GM23338 (cell line): ENCODE measurements at regions not wholly inside any gene's neighbourhood (a gene's known extent, or its start where the extent isn't known, plus 50 kb on each side); places are given as distances from the start of the nearest gene placed in this dataset.
"Not testable (repeated sequence)": the region's sequence is repeated elsewhere in the genome, so short reads cannot be mapped to it uniquely, and the experiment has no call there.

Experiments used
- ATAC-seq: fragments of 200-7000 bp; cut with Tn5 transposase; 3 replicates; pipeline ENCODE4 v1.9.1; 2020
- DNase-seq: peaks from one replicate; pipeline ENCODE4 v3.0.0-alpha.2; 2015; ENCODE audit warnings: low spot score
- H2AFZ ChIP-seq: fragments of 200-600 bp; sonication (generic); 2 replicates; pipeline ENCODE4 v1.8.0; 2016; ENCODE audit warnings: antibody characterized with exemption, mild to moderate bottlenecking, moderate library complexity
- H3F3A ChIP-seq: fragments of 200-600 bp; sonication (generic); replicated peaks from 2 replicates; pipeline ENCODE4 v1.8.0; 2017; ENCODE audit warnings: antibody characterized with exemption, mixed run types, low read depth
- H3K27ac ChIP-seq: fragments of 200-600 bp; sonication (generic); 2 replicates; pipeline ENCODE4 v1.6.1; 2016; ENCODE audit warnings: low read depth
- H3K27me3 ChIP-seq: fragments of 200-600 bp; sonication (generic); 2 replicates; pipeline ENCODE4 v1.8.0; 2016; ENCODE audit warnings: mild to moderate bottlenecking, mixed run types, moderate library complexity; ENCODE audit not compliant: insufficient read depth
- H3K36me3 ChIP-seq: fragments of 200-600 bp; sonication (generic); 2 replicates; pipeline ENCODE4 v1.8.0; 2016; ENCODE audit warnings: mild to moderate bottlenecking; ENCODE audit not compliant: insufficient read depth
- H3K4me1 ChIP-seq: fragments of 200-600 bp; sonication (generic); 2 replicates; pipeline ENCODE4 v1.8.0; 2016; ENCODE audit warnings: mild to moderate bottlenecking, moderate library complexity; ENCODE audit not compliant: insufficient read depth
- H3K4me2 ChIP-seq: fragments of 200-600 bp; sonication (generic); 2 replicates; pipeline ENCODE4 v1.7.1; 2017; ENCODE audit warnings: mixed run types
- H3K4me3 ChIP-seq: fragments of 200-600 bp; sonication (generic); 2 replicates; pipeline ENCODE4 v1.6.1; 2016; ENCODE audit warnings: mixed run types
- H3K79me2 ChIP-seq: fragments of 200-600 bp; sonication (generic); replicated peaks from 2 replicates; pipeline ENCODE4 v1.8.0; 2017; ENCODE audit warnings: mild to moderate bottlenecking; ENCODE audit not compliant: insufficient read depth
- H3K9me2 ChIP-seq: fragments of 200-600 bp; sonication (generic); 2 replicates; pipeline ENCODE4 v1.8.0; 2017; ENCODE audit not compliant: insufficient read depth
- H4K20me1 ChIP-seq: fragments of 200-600 bp; sonication (generic); replicated peaks from 2 replicates; pipeline ENCODE4 v1.8.0; 2017; ENCODE audit warnings: mild to moderate bottlenecking; ENCODE audit not compliant: insufficient read depth
- H3K27ac Mint-ChIP-seq: 2 replicates; pipeline ENCODE4 v1.8.0; 2020; ENCODE audit warnings: inconsistent platforms, mild to moderate bottlenecking, moderate library complexity, mixed read lengths
- H3K27me3 Mint-ChIP-seq: 3 replicates; pipeline ENCODE4 v1.8.0; 2022; ENCODE audit warnings: low read depth, mild to moderate bottlenecking, moderate library complexity, mixed read lengths, inconsistent platforms; ENCODE audit not compliant: insufficient read depth, poor library complexity
- H3K36me3 Mint-ChIP-seq: 3 replicates; pipeline ENCODE4 v1.8.0; 2021; ENCODE audit warnings: low read depth, mild to moderate bottlenecking, inconsistent platforms, moderate library complexity, mixed read lengths
- H3K4me1 Mint-ChIP-seq: 3 replicates; pipeline ENCODE4 v1.8.0; 2020; ENCODE audit warnings: mild to moderate bottlenecking, inconsistent platforms, mixed read lengths
- H3K4me3 Mint-ChIP-seq: 3 replicates; pipeline ENCODE4 v1.8.0; 2021; ENCODE audit warnings: moderate library complexity, mild to moderate bottlenecking, inconsistent platforms, mixed read lengths
- H3K9me3 Mint-ChIP-seq: 3 replicates; pipeline ENCODE4 v1.8.0; 2020; ENCODE audit warnings: moderate library complexity, mild to moderate bottlenecking, inconsistent platforms, mixed read lengths

DNA sequence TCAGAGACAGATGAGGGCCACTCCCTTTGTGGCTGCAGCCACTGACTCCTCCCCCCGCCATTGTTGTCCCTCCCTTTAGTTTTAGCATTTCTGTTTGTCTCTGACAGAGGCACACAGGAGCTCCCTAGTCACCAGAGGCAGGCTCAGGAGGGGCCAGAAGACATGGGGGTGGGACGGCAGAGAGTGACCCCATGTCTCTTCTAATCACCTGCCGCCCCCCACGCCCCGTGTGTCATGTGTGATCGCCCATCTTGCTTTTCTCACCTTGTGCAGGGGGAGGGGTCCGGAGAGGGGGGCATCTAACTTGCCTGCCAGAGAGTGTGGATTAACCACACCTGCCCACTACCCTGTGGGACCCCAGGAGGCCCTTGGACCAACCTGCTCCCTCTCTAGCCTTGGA, 246.7 kb upstream of the TP53TG3C start:
- not testable (repeated sequence) for H3K27ac Mint-ChIP-seq, H3K27ac ChIP-seq, H3K27me3 Mint-ChIP-seq, DNase-seq, H3K27me3 ChIP-seq, H4K20me1 ChIP-seq, H3F3A ChIP-seq, H3K36me3 ChIP-seq, H3K4me3 Mint-ChIP-seq, H3K36me3 Mint-ChIP-seq, H3K4me1 ChIP-seq, H3K4me1 Mint-ChIP-seq, ATAC-seq, H3K4me2 ChIP-seq, H3K9me2 ChIP-seq, H2AFZ ChIP-seq, H3K4me3 ChIP-seq, H3K79me2 ChIP-seq
- peaks cover 46% of the 10 kb centered on the region for H3K9me3 Mint-ChIP-seq

DNA sequence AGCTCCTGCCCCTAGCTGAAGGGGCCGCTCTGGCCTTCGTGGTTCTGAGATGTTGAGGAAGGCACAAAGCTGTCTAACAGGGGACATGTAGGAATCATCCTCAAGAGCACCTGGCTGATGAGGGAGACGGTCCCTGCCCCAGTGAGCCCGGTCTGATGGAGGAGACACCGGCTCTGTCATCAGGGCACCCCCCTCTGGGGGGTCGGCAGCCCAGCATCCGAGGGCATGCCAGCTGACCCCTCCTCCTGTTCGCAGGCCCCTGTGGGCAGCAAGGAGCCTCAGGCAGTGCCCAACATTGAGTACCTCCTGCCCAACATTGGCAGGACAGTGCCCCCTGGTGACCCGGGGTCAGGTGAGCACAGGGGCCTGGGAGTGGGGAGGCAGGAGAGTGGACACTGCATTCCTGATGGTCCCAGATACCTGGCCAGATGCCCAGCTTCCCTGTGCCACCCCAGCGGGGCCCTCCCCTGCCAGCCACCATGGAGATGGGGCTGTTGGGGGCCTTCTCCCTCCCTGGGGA, 247.9 kb upstream of the TP53TG3C start:
- H3K36me3 Mint-ChIP-seq: not testable (repeated sequence)

DNA sequence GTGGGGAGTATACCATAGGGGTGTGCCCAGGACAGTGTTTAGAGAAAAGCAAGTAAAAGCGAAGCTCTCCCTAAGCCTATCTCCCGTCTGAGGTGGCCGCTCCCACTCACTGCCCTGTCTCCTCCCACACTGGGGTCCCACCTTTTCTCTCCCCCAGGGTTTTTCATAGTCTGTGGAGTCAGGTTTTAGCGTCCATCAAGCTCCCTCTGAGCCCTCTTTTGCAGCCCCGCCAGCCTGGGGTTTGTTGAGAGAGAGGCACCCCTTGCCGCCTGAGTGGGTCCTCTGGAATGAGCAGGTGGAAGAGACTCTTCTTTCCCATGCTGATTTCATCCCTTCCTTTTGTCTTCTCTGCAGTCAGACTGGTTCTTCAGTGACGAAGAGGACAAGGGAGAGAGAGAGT, 248.7 kb upstream of the TP53TG3C start:
- not testable (repeated sequence) for ATAC-seq, H3K27ac Mint-ChIP-seq, H4K20me1 ChIP-seq, H3K79me2 ChIP-seq, H3K4me3 ChIP-seq, H3F3A ChIP-seq, H3K27me3 Mint-ChIP-seq, DNase-seq, H3K9me2 ChIP-seq, H3K27ac ChIP-seq, H3K4me2 ChIP-seq, H3K36me3 ChIP-seq, H3K4me1 ChIP-seq, H2AFZ ChIP-seq, H3K36me3 Mint-ChIP-seq, H3K27me3 ChIP-seq, H3K4me1 Mint-ChIP-seq, H3K4me3 Mint-ChIP-seq
- H3K9me3 Mint-ChIP-seq: peaks cover 58% of the 10 kb centered on the region

More for the DNA sequence above, 247.9 kb upstream of the TP53TG3C start:
- H3K9me2 ChIP-seq, H3K4me1 Mint-ChIP-seq, H3K79me2 ChIP-seq, H4K20me1 ChIP-seq, H3K4me1 ChIP-seq, H2AFZ ChIP-seq, H3F3A ChIP-seq, H3K4me3 ChIP-seq, H3K36me3 ChIP-seq, DNase-seq, H3K4me3 Mint-ChIP-seq, H3K27ac ChIP-seq, H3K27me3 Mint-ChIP-seq, ATAC-seq, H3K4me2 ChIP-seq, H3K27ac Mint-ChIP-seq, H3K27me3 ChIP-seq: not testable (repeated sequence)
- H3K9me3 Mint-ChIP-seq: peaks cover 55% of the 10 kb centered on the region

DNA sequence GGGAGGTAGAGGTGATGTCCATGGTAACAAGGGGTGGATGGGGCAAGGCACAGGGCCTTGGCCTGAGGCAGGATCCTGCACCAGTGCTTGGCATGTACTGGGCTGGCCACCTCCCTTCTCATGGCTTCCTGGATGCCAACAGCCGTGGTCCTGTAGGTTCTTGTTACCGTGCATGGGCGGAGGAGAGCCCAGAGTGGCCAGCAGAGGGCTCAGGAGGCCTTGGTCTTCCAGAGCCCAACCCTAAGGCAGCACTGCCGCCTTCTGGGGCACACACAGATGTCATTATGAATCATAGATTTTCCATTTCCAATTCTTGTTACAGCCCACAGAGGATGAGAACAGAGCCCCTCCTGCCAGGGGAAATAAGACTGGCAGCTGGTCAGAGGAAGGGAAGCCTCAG, 254.2 kb upstream of the TP53TG3C start:
- H2AFZ ChIP-seq, H3K27ac Mint-ChIP-seq, H3F3A ChIP-seq, H3K4me1 ChIP-seq, H3K4me2 ChIP-seq, H3K79me2 ChIP-seq, H3K27me3 Mint-ChIP-seq, H3K4me3 Mint-ChIP-seq, H3K4me1 Mint-ChIP-seq, H3K4me3 ChIP-seq, H3K27me3 ChIP-seq, H3K9me2 ChIP-seq, ATAC-seq, H3K27ac ChIP-seq, H3K36me3 Mint-ChIP-seq, DNase-seq, H4K20me1 ChIP-seq, H3K36me3 ChIP-seq: not testable (repeated sequence)
- H3K9me3 Mint-ChIP-seq: peaks cover 41% of the 10 kb centered on the region

DNA sequence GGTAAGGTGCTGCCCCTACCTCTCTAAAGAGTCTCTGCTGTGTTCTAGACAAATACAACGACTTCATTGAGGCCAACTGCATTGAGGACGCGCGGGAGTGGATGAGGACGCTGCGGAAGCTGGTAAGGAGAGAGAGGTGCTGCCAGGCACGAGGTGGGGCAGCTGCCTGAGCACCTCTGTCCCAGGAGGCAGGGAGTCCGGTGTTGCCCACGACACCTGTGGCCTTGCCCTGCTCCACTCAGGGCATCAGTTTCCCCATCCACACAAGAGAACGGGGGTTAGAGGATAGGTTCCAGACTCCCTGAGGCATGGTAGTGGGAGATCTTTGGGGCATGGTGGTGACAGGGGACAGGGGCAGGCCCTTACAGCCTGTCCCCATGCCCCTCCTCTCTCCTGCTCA, 256.1 kb upstream of the TP53TG3C start:
- not testable (repeated sequence) for H3K27ac Mint-ChIP-seq, H4K20me1 ChIP-seq, DNase-seq, H3K27me3 ChIP-seq, H3K4me1 ChIP-seq, H2AFZ ChIP-seq, H3K4me1 Mint-ChIP-seq, H3K36me3 ChIP-seq, H3K4me2 ChIP-seq, H3K79me2 ChIP-seq, H3K27me3 Mint-ChIP-seq, H3K27ac ChIP-seq, H3F3A ChIP-seq, ATAC-seq, H3K4me3 ChIP-seq, H3K9me2 ChIP-seq, H3K4me3 Mint-ChIP-seq, H3K36me3 Mint-ChIP-seq
- H3K9me3 Mint-ChIP-seq: peaks cover 35% of the 10 kb centered on the region

DNA sequence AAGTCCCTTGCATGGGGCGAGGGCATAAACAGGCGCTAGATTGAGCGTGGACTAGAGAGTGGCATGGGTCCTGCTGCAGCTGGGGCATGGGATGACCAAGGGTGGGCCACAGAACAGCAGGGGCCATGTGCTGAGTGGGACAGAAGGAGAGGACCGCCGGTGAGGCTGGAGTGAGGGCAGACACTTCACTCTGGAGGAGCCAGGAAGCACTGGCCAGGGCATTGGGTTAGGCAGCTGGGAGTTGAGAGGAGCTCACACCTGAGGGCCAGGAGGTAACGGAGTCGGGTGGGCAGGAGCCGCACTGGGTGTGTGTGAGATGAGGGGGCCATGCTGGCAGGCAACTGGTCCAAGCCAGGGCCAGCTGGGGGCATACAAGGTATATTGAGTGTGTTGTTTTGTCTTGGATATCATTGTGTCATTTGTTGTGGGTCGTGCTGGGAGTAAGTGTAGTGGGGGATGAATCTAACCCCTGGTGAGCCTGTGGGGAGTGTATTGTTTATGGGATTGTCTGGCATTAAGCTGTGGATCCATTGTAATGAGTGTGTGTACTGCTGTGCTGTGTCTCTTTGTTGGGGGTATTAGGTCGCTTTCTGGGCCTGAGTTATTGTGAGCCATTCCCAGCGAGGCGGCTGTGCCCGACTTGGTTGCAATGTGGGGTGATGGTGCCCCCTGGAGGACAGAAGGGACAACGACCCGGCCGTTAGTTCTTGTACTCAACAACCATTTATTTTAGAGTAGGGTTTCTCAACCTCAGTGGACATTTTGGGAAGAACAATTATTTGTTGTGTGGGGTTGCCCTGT, 256.5 kb upstream of the TP53TG3 start:
- not testable (repeated sequence) for ATAC-seq, H3K27me3 ChIP-seq, H3K4me1 ChIP-seq, H3K36me3 ChIP-seq, H3K79me2 ChIP-seq, H4K20me1 ChIP-seq, H3K36me3 Mint-ChIP-seq, H3K27me3 Mint-ChIP-seq, H3K9me2 ChIP-seq, H3K4me1 Mint-ChIP-seq, H3K4me3 Mint-ChIP-seq, H3F3A ChIP-seq, H3K4me3 ChIP-seq, H3K4me2 ChIP-seq, H3K27ac Mint-ChIP-seq, DNase-seq, H3K27ac ChIP-seq, H2AFZ ChIP-seq
- peaks cover 24% of the 10 kb centered on the region for H3K9me3 Mint-ChIP-seq
